Upper lobe of left lung (tissue), 6 donors: ENCODE measurements at regions not wholly inside any gene's neighbourhood (a gene's known extent, or its start where the extent isn't known, plus 50 kb on each side); places are given as distances from the start of the nearest gene placed in this dataset.

Experiments used
- ATAC-seq, 2 donors: fragments of 200-7000 bp; cut with Tn5 transposase; one replicate each; pipeline ENCODE4 v1.9.1; 2022; ENCODE audit warnings: mild to moderate bottlenecking in 2 of 2, moderate library complexity in 2 of 2; ENCODE audit not compliant: low FRiP score in 2 of 2
- DNase-seq, 2 donors: peaks; one replicate each; pipeline ENCODE4 v3.0.0-alpha.2; 2019 to 2020
- H3K27ac ChIP-seq, 4 donors: fragments of 200-600 bp; sonication (generic); one replicate each; pipeline ENCODE4 v1.5.1; 2016 to 2019
- H3K27me3 ChIP-seq, 4 donors: fragments of 200-600 bp; sonication (generic); one replicate each; pipeline ENCODE4 v1.5.1; 2017 to 2019
- H3K36me3 ChIP-seq, 4 donors: fragments of 200-600 bp; sonication (generic); one replicate each; pipeline ENCODE4 v1.5.1; 2016 to 2019
- H3K4me1 ChIP-seq, 4 donors: fragments of 200-600 bp; sonication (generic); one replicate each; pipeline ENCODE4 v1.5.1; 2018 to 2019
- H3K4me3 ChIP-seq, 4 donors: fragments of 200-600 bp; sonication (generic); one replicate each; pipeline ENCODE4 v1.5.1; 2017 to 2019; ENCODE audit warnings: mild to moderate bottlenecking in 2 of 4, moderate library complexity in 1 of 4
- H3K9me3 ChIP-seq, 4 donors: fragments of 200-600 bp; sonication (generic); one replicate each; pipeline ENCODE4 v1.5.1; 2018 to 2019
- EP300 ChIP-seq, 4 donors: sonication (generic); formaldehyde crosslinking; IDR thresholded peaks; one replicate each; pipeline ENCODE4 v1.5.1; 2017; ENCODE audit warnings: antibody characterized with exemption in 4 of 4, control low read depth in 2 of 4
- POLR2A ChIP-seq, 4 donors: fragments of 450-650 bp; IDR thresholded peaks; one replicate each; pipeline ENCODE4 v1.5.1; 2016 to 2017; ENCODE audit warnings: antibody characterized with exemption in 4 of 4, mild to moderate bottlenecking in 2 of 4
- POLR2AphosphoS5 ChIP-seq, 2 donors: sonication (generic); formaldehyde crosslinking; IDR thresholded peaks; one replicate each; pipeline ENCODE4 v1.5.1; 2017; ENCODE audit warnings: antibody characterized with exemption in 2 of 2
- WGBS, 2 donors: methylation state at CpG; one replicate each; pipeline ENCODE4 v1.1.5; 2017 to 2018; 5-methylcytosine and 5-hydroxymethylcytosine counted together
- TF ChIP-seq, protein P1 (sequence below), 6 experiments: fragments of 450-650 bp in 4 of 6; fragments of 200-600 bp in 2 of 6; sonication (generic) in 2 of 6; IDR thresholded peaks; one replicate each; pipeline ENCODE4 v1.5.1; 2016 to 2019; ENCODE audit warnings: antibody characterized with exemption in 6 of 6
- donor health status: DM: no; HTN: no; CAD: no; lungs with moderate emphysema.
- donor health status: DM: no; HTN: yes; CAD: no; lungs with severe emphysema.

DNA sequence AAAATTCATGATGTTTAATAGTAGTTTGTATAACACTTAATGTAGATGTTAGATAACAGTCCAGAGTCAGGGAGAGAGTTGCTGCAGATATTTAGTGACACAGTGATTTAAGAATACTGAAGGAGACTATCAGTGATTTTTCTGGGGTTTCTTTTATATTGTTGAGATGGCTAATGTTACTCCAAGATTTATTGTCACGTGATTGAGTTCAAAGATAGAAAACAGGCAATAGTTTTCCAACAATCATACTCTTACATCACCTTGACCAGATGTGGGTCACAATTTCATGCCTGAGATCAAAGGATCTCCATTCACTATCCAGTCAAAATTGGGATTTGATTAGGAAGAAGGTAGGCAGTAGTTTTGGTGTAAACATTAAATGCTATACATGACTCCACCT lies 580.0 kb upstream of the ARRDC3 start:
- Histone ChIP-seq H3K36me3 (no peaks in the 10 kb centered on the region), H3K4me1 (no peaks in the 10 kb centered on the region), H3K9me3 (no peaks in the 10 kb centered on the region), H3K27me3 (no peaks in the 10 kb centered on the region), H3K4me3 (no peak overlapping the region), H3K27ac (no peak overlapping the region)
- DNase-seq: no peak
- TF ChIP-seq EP300 (IDR thresholded peaks at IDR 0.05) (no peak), POLR2AphosphoS5 (IDR thresholded peaks at IDR 0.05) (no peak), POLR2A (IDR thresholded peaks at IDR 0.05) (no peak)
- TF ChIP-seq, protein P1, sequence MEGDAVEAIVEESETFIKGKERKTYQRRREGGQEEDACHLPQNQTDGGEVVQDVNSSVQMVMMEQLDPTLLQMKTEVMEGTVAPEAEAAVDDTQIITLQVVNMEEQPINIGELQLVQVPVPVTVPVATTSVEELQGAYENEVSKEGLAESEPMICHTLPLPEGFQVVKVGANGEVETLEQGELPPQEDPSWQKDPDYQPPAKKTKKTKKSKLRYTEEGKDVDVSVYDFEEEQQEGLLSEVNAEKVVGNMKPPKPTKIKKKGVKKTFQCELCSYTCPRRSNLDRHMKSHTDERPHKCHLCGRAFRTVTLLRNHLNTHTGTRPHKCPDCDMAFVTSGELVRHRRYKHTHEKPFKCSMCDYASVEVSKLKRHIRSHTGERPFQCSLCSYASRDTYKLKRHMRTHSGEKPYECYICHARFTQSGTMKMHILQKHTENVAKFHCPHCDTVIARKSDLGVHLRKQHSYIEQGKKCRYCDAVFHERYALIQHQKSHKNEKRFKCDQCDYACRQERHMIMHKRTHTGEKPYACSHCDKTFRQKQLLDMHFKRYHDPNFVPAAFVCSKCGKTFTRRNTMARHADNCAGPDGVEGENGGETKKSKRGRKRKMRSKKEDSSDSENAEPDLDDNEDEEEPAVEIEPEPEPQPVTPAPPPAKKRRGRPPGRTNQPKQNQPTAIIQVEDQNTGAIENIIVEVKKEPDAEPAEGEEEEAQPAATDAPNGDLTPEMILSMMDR (IDR thresholded peaks at IDR 0.05): no peak
- WGBS, 2 donors: 83 to 96% methylated on average over 1 of the region's 1 CpG
- no peak for ATAC-seq

- no peaks in the 10 kb centered on the region for H3K4me1 ChIP-seq
- H3K4me3 ChIP-seq: no peak overlapping the region
- no peaks in the 10 kb centered on the region for H3K36me3 ChIP-seq
- no peak overlapping the region for H3K27ac ChIP-seq
- H3K27me3 ChIP-seq: no peaks in the 10 kb centered on the region
- WGBS, 2 donors: 80 to 83% methylated on average over 1 of the region's 1 CpG
- H3K9me3 ChIP-seq: no peaks in the 10 kb centered on the region
- ATAC-seq (peak in 1 of 2 donors; percentile 85), DNase-seq (no peak)
- TF ChIP-seq POLR2AphosphoS5 (IDR thresholded peaks at IDR 0.05): no peak
- no peak for TF ChIP-seq EP300 (IDR thresholded peaks at IDR 0.05)
- TF ChIP-seq POLR2A (IDR thresholded peaks at IDR 0.05): no peak
- TF ChIP-seq, protein P1 (IDR thresholded peaks at IDR 0.05): no peak
These were observed 574.5 kb upstream of the ARRDC3 start for GRCh38 chr5:91957666-91958065.

DNA sequence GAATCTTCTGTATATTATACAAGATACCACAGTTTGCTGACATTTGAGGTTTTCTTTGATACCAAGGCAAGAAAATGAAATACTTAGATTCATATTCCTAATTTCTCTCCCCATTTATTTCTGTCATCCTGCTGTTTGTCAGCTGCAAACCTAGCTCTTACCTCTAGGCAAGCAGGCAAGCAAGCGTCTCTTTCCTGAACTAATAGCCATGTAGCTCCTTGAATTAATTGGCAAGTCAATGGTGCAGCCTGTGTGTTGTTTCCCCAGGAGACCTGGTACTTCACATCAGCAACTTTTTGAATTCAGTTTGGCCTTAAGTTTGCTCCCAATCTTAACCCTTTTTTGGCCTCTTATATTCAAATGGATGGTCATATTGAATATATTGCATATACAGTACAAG lies 573.6 kb upstream of the ARRDC3 start:
- ATAC-seq: no peak
- Histone ChIP-seq H3K36me3 (no peaks in the 10 kb centered on the region), H3K4me1 (no peaks in the 10 kb centered on the region), H3K27ac (no peak overlapping the region), H3K9me3 (no peaks in the 10 kb centered on the region), H3K4me3 (no peak overlapping the region), H3K27me3 (no peaks in the 10 kb centered on the region)
- WGBS, 2 donors: 77 to 78% methylated on average over 1 of the region's 1 CpG
- no peak for TF ChIP-seq POLR2AphosphoS5 (IDR thresholded peaks at IDR 0.05)
- TF ChIP-seq, protein P1 (IDR thresholded peaks at IDR 0.05): no peak
- no peak for TF ChIP-seq POLR2A (IDR thresholded peaks at IDR 0.05)
- no peak for DNase-seq

- WGBS, 2 donors: 22 to 57% methylated on average over 1 to 2 of the region's 2 CpGs
- DNase-seq (no peak), ATAC-seq (no peak)
These were observed 572.5 kb upstream of the ARRDC3 start for GRCh38 chr5:91955610-91956009.

DNA sequence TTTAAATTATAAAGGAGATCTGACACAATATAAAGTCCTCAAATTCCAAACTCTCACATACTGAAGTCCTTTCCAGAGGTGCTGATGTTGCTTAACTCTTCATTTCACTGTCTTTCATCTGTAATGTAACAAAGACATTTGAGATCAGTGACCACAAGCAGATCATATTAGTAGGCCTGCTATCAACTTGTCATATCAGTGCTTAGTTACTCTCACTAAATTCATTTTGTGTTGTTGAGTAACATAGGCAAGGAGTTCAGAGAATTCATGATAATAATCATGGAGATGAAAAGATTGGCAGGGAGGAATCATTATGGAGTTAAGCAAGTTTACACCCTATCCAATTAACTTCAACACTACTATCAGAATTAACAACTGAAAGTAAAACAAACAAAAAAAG lies 571.0 kb upstream of the ARRDC3 start:
- no peak for DNase-seq
- Histone ChIP-seq H3K4me3 (no peak overlapping the region), H3K36me3 (no peaks in the 10 kb centered on the region), H3K27ac (no peak overlapping the region), H3K27me3 (no peaks in the 10 kb centered on the region), H3K9me3 (no peaks in the 10 kb centered on the region), H3K4me1 (no peaks in the 10 kb centered on the region)
- TF ChIP-seq, protein P1 (IDR thresholded peaks at IDR 0.05): no peak
- no peak for TF ChIP-seq EP300 (IDR thresholded peaks at IDR 0.05)
- no peak for TF ChIP-seq POLR2AphosphoS5 (IDR thresholded peaks at IDR 0.05)
- no peak for TF ChIP-seq POLR2A (IDR thresholded peaks at IDR 0.05)
- no peak for ATAC-seq

More at GRCh38 chr5:91955610-91956009, 572.5 kb upstream of the ARRDC3 start:
- Histone ChIP-seq H3K4me1 (no peaks in the 10 kb centered on the region), H3K36me3 (no peaks in the 10 kb centered on the region), H3K27me3 (no peaks in the 10 kb centered on the region), H3K9me3 (no peaks in the 10 kb centered on the region), H3K4me3 (no peak overlapping the region), H3K27ac (no peak overlapping the region)
- TF ChIP-seq EP300 (IDR thresholded peaks at IDR 0.05): no peak
- TF ChIP-seq, protein P1 (IDR thresholded peaks at IDR 0.05): no peak
- no peak for TF ChIP-seq POLR2AphosphoS5 (IDR thresholded peaks at IDR 0.05)
- no peak for TF ChIP-seq POLR2A (IDR thresholded peaks at IDR 0.05)
